ENCODE measurements at regions not wholly inside any gene's neighbourhood (a gene's known extent, or its start where the extent isn't known, plus 50 kb on each side); places are given as distances from the start of the nearest gene placed in this dataset.
"Not testable (repeated sequence)": the region's sequence is repeated elsewhere in the genome, so short reads cannot be mapped to it uniquely, and the experiment has no call there.

GRCh38 chrX:130552444-130553073 lies 150.8 kb downstream of the RBMX2 start:
- no peak for DNase-seq

- DNase-seq: no peak
Measured at GRCh38 chrX:130555341-130555740, 153.6 kb downstream of the RBMX2 start.

GRCh38 chrX:130555757-130556156 lies 154.0 kb downstream of the RBMX2 start:
- DNase-seq: no peak

- no peak for DNase-seq
Measured at GRCh38 chrX:130556951-130557350, 155.2 kb downstream of the RBMX2 start.

GRCh38 chrX:130560544-130560943 lies 158.8 kb downstream of the RBMX2 start:
- no peak for DNase-seq

- DNase-seq: no peak
Measured at GRCh38 chrX:130561930-130562329, 160.1 kb downstream of the RBMX2 start.

GRCh38 chrX:130563476-130563875 lies 161.7 kb downstream of the RBMX2 start:
- no peak for DNase-seq

- DNase-seq: no peak
Measured at GRCh38 chrX:130566028-130566683, 164.4 kb downstream of the RBMX2 start.

- not testable (repeated sequence) for DNase-seq
Measured at GRCh38 chrX:130573030-130573429, 171.2 kb downstream of the RBMX2 start.

Data from stimulated activated CD4-positive, alpha-beta T cell treated with anti-CD3 and anti-CD28 coated beads, Interleukin-12 subunit alpha, Interleukin-12 subunit beta, amount 100 ng/mL, for 4 hours (primary cell).